Uterus (tissue), 2 donors: ENCODE measurements at regions not wholly inside any gene's neighbourhood (a gene's known extent, or its start where the extent isn't known, plus 50 kb on each side); places are given as distances from the start of the nearest gene placed in this dataset.

Experiments
- CTCF ChIP-seq, 4 experiments: fragments of 200-600 bp in 2 of 4; fragments of 450-650 bp in 2 of 4; sonication (generic) in 2 of 4; IDR thresholded peaks; one replicate each; pipeline ENCODE4 v1.5.1; 2016 to 2019; ENCODE audit warnings: antibody characterized with exemption in 4 of 4, mild to moderate bottlenecking in 2 of 4, moderate library complexity in 1 of 4
- POLR2A ChIP-seq, 2 donors: fragments of 450-650 bp; IDR thresholded peaks; one replicate each; pipeline ENCODE4 v1.6.1; 2016; ENCODE audit warnings: antibody characterized with exemption in 2 of 2, mild to moderate bottlenecking in 1 of 2, moderate library complexity in 1 of 2

DNA sequence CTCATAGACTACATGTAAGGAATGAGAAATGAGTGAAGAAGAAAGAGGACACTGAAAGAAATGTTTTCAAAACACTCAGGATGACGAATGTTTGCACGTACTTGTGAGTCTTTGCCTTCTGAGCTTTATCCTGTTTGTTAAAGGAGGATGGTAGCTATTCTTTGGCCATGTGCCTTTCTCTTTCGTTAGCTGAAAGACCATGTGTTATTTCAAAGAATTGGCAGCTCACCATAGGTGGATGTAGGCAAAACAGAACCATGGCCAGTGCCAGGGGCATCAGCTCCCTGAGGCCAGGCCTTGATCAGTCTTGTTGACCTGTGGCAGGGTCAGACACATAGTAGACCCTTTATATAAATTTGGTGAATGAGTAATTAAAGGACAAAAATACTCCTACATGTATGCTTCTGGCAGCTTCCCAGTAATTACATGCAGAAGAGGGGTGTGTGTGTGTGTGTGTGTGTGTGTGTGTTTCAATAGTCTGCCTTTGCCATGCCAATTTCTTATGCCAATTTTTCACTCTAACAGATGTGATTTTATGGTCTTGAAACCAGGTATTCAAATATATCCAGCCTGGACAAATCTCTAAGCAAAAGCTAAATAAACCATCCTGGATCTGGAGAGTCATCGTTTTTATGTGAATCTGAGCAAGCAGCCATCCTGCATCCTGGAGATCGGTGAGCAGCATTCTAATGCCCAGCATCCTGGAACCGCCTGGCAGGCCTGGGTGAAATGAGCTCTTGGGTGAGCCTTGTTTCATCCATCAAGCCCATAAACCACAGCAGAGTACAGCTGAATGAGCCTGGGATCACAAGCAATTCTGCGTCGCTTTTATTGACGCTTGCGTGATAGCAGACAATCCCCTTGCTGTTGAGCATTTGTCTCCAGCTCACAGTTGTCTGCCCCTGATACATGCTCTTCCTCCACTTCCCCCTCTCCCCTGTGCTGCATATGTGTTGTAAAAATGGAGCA lies 475.4 kb downstream of the MED10 start:
- TF ChIP-seq CTCF (IDR thresholded peaks at IDR 0.05) = no peak
- TF ChIP-seq POLR2A (IDR thresholded peaks at IDR 0.05) = no peak
